HG03378 (cell line): ENCODE measurements at regions not wholly inside any gene's neighbourhood (a gene's known extent, or its start where the extent isn't known, plus 50 kb on each side); places are given as distances from the start of the nearest gene placed in this dataset.

Experiments used
- ATAC-seq: cut with Tn5 transposase; IDR thresholded peaks from one replicate; pipeline ENCODE4 v1.9.1; 2021; ENCODE audit warnings: mild to moderate bottlenecking, moderate library complexity; ENCODE audit not compliant: unreplicated experiment

- no peak for ATAC-seq
Measured at GRCh38 chr13:95352486-95352885, 51.2 kb upstream of the ABCC4 start.

GRCh38 chr13:95354156-95354555 lies 52.9 kb upstream of the ABCC4 start:
- no peak for ATAC-seq

- no peak for ATAC-seq
Measured at GRCh38 chr13:95354680-95355487, 53.6 kb upstream of the ABCC4 start.

GRCh38 chr13:95355494-95355893 lies 54.2 kb upstream of the ABCC4 start:
- ATAC-seq: no peak

- ATAC-seq: no peak
Measured at GRCh38 chr13:95356916-95357315, 55.7 kb upstream of the ABCC4 start.

- no peak for ATAC-seq
Measured at GRCh38 chr13:95357875-95358274, 56.6 kb upstream of the ABCC4 start.

- no peak for ATAC-seq
Measured at GRCh38 chr13:95360052-95360451, 58.8 kb upstream of the ABCC4 start.

- no peak for ATAC-seq
Measured at GRCh38 chr13:95360464-95361097, 59.3 kb upstream of the ABCC4 start.

GRCh38 chr13:95361686-95362085 lies 60.4 kb upstream of the ABCC4 start:
- no peak for ATAC-seq

GRCh38 chr13:95362666-95363065 lies 61.4 kb upstream of the ABCC4 start:
- no peak for ATAC-seq

GRCh38 chr13:95367309-95367843 lies 66.1 kb upstream of the ABCC4 start:
- no peak for ATAC-seq

GRCh38 chr13:95368998-95369397 lies 67.7 kb upstream of the ABCC4 start:
- no peak for ATAC-seq

- ATAC-seq: no peak
Measured at GRCh38 chr13:95375706-95376105, 74.5 kb upstream of the ABCC4 start.

GRCh38 chr13:95378603-95379002 lies 77.4 kb upstream of the ABCC4 start:
- ATAC-seq: no peak

GRCh38 chr13:95380468-95381211 lies 79.4 kb upstream of the ABCC4 start:
- peak; percentile 90 for ATAC-seq

- no peak for ATAC-seq
Measured at GRCh38 chr13:95381212-95381527, 79.9 kb upstream of the ABCC4 start.

GRCh38 chr13:95382411-95382810 lies 81.2 kb upstream of the ABCC4 start:
- no peak for ATAC-seq

GRCh38 chr13:95382916-95383315 lies 81.7 kb upstream of the ABCC4 start:
- no peak for ATAC-seq

GRCh38 chr13:95385373-95385772 lies 84.1 kb upstream of the ABCC4 start:
- no peak for ATAC-seq

- ATAC-seq: no peak
Measured at GRCh38 chr13:95385798-95386197, 84.5 kb upstream of the ABCC4 start.

- ATAC-seq: no peak
Measured at GRCh38 chr13:95386370-95386769, 85.1 kb upstream of the ABCC4 start.

GRCh38 chr13:95387733-95388207 lies 86.5 kb upstream of the ABCC4 start:
- no peak for ATAC-seq
